ENCODE measurements at regions not wholly inside any gene's neighbourhood (a gene's known extent, or its start where the extent isn't known, plus 50 kb on each side); places are given as distances from the start of the nearest gene placed in this dataset.
"Not testable (repeated sequence)": the region's sequence is repeated elsewhere in the genome, so short reads cannot be mapped to it uniquely, and the experiment has no call there.

DNA sequence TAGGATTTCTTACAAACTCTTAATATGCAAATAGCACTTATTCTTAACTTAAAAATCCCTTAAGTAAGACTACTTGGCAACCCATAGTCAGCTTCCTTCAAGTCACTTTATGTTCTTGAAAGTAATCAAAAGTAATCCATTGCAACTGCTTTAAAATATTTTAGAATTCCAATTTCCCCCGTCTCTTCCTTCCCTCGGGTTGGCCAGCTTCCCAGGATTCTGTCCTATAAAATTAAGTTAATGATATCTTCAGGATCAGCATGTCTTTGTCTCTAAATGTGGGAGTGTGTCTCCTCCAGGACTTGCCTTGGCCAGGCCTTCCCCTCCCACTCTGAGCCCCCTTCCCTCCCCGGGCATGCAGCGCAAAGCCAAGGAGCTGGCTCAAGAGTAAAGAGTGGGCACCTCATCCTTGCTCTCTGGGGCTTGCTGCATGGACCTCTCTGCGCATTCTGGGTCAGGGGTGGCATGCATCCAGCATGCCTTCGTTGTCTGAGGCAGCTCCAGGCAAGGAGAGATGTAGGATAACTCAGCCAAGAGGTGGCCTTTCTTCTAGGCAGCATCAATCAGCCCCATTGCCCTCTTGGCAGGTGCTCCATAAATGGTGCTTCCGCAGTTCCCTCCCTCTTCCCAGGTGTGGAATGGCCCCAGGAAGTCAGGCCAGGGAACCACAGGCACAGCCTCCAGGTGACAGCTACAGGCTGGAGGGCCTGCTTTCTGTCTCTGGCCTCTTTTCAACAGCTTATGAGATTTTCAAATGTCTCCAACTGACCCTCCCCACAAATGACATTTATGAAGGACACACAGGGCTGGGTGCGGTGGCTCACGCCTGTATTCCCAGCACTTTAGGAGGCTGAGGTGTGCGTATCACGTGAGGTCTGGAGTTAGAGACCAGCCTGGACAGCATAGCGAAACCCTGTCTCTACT, 108.7 kb upstream of the ALDH1A3 start:
- no peak overlapping the region for H3K4me3 Mint-ChIP-seq (ENCODE audit: unreplicated experiment)
- no peak for DNase-seq (ENCODE audit: extremely low spot score, unreplicated experiment)
- H3K36me3 Mint-ChIP-seq (ENCODE audit: unreplicated experiment), result no peaks in the 10 kb centered on the region
- H3K27me3 Mint-ChIP-seq (ENCODE audit: unreplicated experiment), result no peaks in the 10 kb centered on the region
- H3K4me1 Mint-ChIP-seq (ENCODE audit: unreplicated experiment), result peaks cover 8% of the 10 kb centered on the region
- TF ChIP-seq, protein P1, sequence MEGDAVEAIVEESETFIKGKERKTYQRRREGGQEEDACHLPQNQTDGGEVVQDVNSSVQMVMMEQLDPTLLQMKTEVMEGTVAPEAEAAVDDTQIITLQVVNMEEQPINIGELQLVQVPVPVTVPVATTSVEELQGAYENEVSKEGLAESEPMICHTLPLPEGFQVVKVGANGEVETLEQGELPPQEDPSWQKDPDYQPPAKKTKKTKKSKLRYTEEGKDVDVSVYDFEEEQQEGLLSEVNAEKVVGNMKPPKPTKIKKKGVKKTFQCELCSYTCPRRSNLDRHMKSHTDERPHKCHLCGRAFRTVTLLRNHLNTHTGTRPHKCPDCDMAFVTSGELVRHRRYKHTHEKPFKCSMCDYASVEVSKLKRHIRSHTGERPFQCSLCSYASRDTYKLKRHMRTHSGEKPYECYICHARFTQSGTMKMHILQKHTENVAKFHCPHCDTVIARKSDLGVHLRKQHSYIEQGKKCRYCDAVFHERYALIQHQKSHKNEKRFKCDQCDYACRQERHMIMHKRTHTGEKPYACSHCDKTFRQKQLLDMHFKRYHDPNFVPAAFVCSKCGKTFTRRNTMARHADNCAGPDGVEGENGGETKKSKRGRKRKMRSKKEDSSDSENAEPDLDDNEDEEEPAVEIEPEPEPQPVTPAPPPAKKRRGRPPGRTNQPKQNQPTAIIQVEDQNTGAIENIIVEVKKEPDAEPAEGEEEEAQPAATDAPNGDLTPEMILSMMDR (IDR thresholded peaks at IDR 0.05), result no peak
- H3K27ac Mint-ChIP-seq (ENCODE audit: unreplicated experiment), result no peak overlapping the region
- H3K9me3 Mint-ChIP-seq (ENCODE audit: unreplicated experiment), result no peaks in the 10 kb centered on the region

DNA sequence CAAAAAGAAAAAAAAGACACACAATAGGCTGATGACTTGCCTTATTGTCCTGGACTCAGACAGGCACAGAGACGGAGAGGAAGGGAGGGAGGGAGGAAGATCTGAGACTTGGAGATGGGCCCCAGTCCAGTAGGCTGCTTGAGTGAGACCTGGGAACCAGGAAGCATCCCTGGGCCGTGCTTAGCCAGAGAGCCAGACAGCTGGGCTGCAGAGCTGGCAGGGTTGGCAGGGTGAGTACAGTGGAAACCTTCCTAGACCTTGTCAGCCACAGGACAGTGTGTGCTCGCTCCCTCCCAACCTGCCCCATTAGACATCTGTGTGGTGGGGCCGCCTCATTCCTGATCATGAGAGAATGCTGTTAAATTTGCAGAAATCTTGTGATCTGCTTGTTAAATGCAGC, 107.9 kb upstream of the ALDH1A3 start:
- TF ChIP-seq, protein P1 (IDR thresholded peaks at IDR 0.05), result no peak
- Mint-ChIP-seq H3K27ac (ENCODE audit: unreplicated experiment) (no peak overlapping the region), H3K36me3 (ENCODE audit: unreplicated experiment) (no peaks in the 10 kb centered on the region), H3K4me3 (ENCODE audit: unreplicated experiment) (no peak overlapping the region), H3K4me1 (ENCODE audit: unreplicated experiment) (no peaks in the 10 kb centered on the region), H3K27me3 (ENCODE audit: unreplicated experiment) (no peaks in the 10 kb centered on the region), H3K9me3 (ENCODE audit: unreplicated experiment) (no peaks in the 10 kb centered on the region)
- no peak for DNase-seq (ENCODE audit: extremely low spot score, unreplicated experiment)

DNA sequence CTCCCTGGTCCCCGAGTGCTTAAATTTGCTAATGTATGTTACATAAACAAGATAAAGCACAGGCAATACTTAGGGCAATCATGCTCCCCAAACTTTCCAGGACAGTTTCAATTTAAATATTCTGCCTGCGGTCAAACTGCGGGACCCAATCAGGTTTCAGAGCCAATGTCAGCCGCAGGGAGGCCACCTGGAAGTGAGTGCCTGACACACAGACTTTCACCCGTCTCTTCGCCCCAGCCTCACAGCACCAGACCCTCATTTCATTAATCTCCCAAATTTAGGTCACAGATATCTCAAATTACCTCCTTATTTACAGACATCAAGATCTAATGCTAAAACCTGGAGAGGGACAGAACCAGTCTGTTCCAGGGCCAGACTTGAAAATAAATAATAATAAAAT, 107.2 kb upstream of the ALDH1A3 start:
- TF ChIP-seq, protein P1 (IDR thresholded peaks at IDR 0.05), result no peak
- no peaks in the 10 kb centered on the region for H3K9me3 Mint-ChIP-seq (ENCODE audit: unreplicated experiment)
- H3K27me3 Mint-ChIP-seq (ENCODE audit: unreplicated experiment), result no peaks in the 10 kb centered on the region
- no peaks in the 10 kb centered on the region for H3K4me1 Mint-ChIP-seq (ENCODE audit: unreplicated experiment)
- H3K27ac Mint-ChIP-seq (ENCODE audit: unreplicated experiment), result no peak overlapping the region
- no peak for DNase-seq (ENCODE audit: extremely low spot score, unreplicated experiment)
- no peaks in the 10 kb centered on the region for H3K36me3 Mint-ChIP-seq (ENCODE audit: unreplicated experiment)
- H3K4me3 Mint-ChIP-seq (ENCODE audit: unreplicated experiment), result no peak overlapping the region

DNA sequence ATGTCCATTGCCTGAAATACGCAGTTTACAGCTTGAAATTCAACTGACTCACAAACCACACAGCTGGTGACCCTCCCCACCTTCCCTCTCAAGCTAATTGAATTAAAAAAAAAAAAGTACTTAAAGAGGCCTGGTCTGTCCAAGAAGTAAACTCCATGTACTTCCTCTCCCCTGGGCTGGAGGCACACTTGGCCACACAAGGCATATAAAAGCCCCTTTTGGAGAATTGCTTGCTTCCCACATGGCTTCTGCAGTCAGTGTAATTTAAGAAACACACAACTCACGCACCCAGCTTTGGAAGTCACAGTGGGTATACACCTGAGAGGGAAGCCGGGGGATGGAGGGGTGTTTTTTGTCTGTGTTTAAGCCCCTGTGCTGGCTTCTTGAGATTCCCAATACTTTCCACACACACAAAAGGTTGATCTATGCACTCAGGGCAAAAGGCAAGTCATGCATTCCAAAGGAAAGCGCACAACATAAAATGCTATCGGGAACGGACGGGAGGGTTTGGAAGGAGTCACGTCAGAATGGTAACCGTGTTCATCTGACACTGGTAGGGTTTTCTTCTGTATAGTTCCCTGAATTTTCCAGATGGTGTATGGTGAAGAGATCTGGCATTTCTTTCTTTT, 106.6 kb upstream of the ALDH1A3 start:
- Mint-ChIP-seq H3K4me3 (ENCODE audit: unreplicated experiment) (no peak overlapping the region), H3K4me1 (ENCODE audit: unreplicated experiment) (no peaks in the 10 kb centered on the region), H3K27ac (ENCODE audit: unreplicated experiment) (no peak overlapping the region), H3K9me3 (ENCODE audit: unreplicated experiment) (no peaks in the 10 kb centered on the region), H3K27me3 (ENCODE audit: unreplicated experiment) (no peaks in the 10 kb centered on the region), H3K36me3 (ENCODE audit: unreplicated experiment) (no peaks in the 10 kb centered on the region)
- TF ChIP-seq, protein P1 (IDR thresholded peaks at IDR 0.05), result no peak
- no peak for DNase-seq (ENCODE audit: extremely low spot score, unreplicated experiment)

DNA sequence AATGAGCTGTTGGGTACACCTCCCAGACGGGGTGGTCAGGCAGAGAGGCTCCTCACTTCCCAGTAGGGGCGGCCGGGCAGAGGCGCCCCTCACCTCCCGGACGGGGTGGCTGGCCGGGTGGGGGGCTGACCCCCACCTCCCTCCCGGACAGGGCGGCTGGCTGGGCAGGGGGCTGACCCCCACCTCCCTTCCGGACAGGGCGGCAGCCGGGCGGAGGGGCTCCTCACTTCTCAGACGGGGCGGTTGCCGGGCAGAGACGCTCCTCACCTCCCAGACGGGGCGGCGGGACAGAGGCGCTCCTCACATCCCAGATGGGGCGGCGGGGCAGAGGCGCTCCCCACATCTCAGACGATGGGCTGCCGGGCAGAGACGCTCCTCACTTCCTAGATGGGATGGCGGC, 105.6 kb upstream of the ALDH1A3 start:
- not testable (repeated sequence) for H3K9me3 Mint-ChIP-seq (ENCODE audit: unreplicated experiment); H3K4me1 Mint-ChIP-seq (ENCODE audit: unreplicated experiment); H3K36me3 Mint-ChIP-seq (ENCODE audit: unreplicated experiment); H3K27me3 Mint-ChIP-seq (ENCODE audit: unreplicated experiment); H3K27ac Mint-ChIP-seq (ENCODE audit: unreplicated experiment); H3K4me3 Mint-ChIP-seq (ENCODE audit: unreplicated experiment); DNase-seq (ENCODE audit: extremely low spot score, unreplicated experiment)

Data from osteocyte (in vitro differentiated cells).